ENCODE measurements at regions not wholly inside any gene's neighbourhood (a gene's known extent, or its start where the extent isn't known, plus 50 kb on each side); places are given as distances from the start of the nearest gene placed in this dataset.

DNA sequence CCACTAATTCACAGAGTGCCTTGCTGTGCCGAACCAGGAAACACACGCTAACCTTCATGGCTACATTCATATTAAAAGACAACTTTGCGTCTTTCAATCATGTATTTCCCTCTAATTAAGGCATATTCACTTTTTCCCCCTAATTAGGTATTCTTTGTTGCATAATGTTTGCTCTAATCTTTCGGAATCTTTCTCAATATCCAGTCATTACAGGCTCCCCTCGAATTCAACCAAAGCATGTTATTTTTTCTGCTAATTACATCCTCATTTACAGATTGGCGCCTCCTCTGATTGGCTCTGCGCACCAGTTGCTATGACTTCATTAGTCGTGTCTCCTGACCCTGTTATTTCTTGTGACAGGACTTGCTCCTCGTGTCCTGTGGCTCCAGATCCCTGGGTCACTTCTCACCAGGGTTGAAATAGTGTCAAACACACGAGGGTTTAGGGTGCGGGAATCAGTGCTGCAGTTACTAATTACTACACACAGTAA is 226.7 kb upstream of the TSHZ3 start:
- H3K9me2 ChIP-seq (ENCODE audit: insufficient read depth, low read length): no peaks in the 10 kb centered on the region
- no peak overlapping the region for H3K4me2 ChIP-seq (ENCODE audit: low read length)
- no peak overlapping the region for H3K4me3 ChIP-seq (ENCODE audit: low read depth, low read length, poor library complexity, severe bottlenecking)
- TF ChIP-seq, protein P1, sequence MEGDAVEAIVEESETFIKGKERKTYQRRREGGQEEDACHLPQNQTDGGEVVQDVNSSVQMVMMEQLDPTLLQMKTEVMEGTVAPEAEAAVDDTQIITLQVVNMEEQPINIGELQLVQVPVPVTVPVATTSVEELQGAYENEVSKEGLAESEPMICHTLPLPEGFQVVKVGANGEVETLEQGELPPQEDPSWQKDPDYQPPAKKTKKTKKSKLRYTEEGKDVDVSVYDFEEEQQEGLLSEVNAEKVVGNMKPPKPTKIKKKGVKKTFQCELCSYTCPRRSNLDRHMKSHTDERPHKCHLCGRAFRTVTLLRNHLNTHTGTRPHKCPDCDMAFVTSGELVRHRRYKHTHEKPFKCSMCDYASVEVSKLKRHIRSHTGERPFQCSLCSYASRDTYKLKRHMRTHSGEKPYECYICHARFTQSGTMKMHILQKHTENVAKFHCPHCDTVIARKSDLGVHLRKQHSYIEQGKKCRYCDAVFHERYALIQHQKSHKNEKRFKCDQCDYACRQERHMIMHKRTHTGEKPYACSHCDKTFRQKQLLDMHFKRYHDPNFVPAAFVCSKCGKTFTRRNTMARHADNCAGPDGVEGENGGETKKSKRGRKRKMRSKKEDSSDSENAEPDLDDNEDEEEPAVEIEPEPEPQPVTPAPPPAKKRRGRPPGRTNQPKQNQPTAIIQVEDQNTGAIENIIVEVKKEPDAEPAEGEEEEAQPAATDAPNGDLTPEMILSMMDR (conservative IDR thresholded peaks at IDR 0.05; ENCODE audit: low read length): no peak
- no peak for TF ChIP-seq EZH2phosphoT487 (IDR thresholded peaks at IDR 0.05; ENCODE audit: borderline replicate concordance, low read depth, low read length)
- DNase-seq (ENCODE audit: low spot score): no peak
- no TSS peak for BruUV-seq (replicated peaks)
- ChIA-PET POLR2A (interaction anchor here (0.7 kb wide), 1 partner anchor 251 kb away, joined by 3 read pairs; no protein-coding TSS in a partner anchor), CTCF (ENCODE audit: unreplicated experiment) (no interaction called here)
- H3K4me1 ChIP-seq (ENCODE audit: insufficient read depth, low read length, poor library complexity, severe bottlenecking): no peaks in the 10 kb centered on the region
- no peak overlapping the region for H2AFZ ChIP-seq (ENCODE audit: low read length)
- intact Hi-C loops (cut with micrococcal nuclease; ENCODE audit: unreplicated experiment): no loop called here
- H3K79me2 ChIP-seq (ENCODE audit: insufficient read depth, low read depth, low read length): no peaks in the 10 kb centered on the region
- no peaks in the 10 kb centered on the region for H3K36me3 ChIP-seq (ENCODE audit: insufficient read depth, low read length)
- H3K9me3 ChIP-seq (ENCODE audit: low read length): no peaks in the 10 kb centered on the region
- H3K27ac ChIP-seq (ENCODE audit: low read depth, low read length, poor library complexity, severe bottlenecking): no peak overlapping the region
- no peaks in the 10 kb centered on the region for H4K20me1 ChIP-seq (ENCODE audit: insufficient read depth, low read length)

GRCh38 chr19:31578326-31578725 is 229.1 kb upstream of the TSHZ3 start:
- BruUV-seq (replicated peaks): no TSS peak
- no peak for TF ChIP-seq EZH2phosphoT487 (IDR thresholded peaks at IDR 0.05; ENCODE audit: borderline replicate concordance, low read depth, low read length)
- TF ChIP-seq, protein P1 (conservative IDR thresholded peaks at IDR 0.05; ENCODE audit: low read length): no peak
- Histone ChIP-seq H3K4me1 (ENCODE audit: insufficient read depth, low read length, poor library complexity, severe bottlenecking) (no peaks in the 10 kb centered on the region), H4K20me1 (ENCODE audit: insufficient read depth, low read length) (no peaks in the 10 kb centered on the region), H3K27ac (ENCODE audit: low read depth, low read length, poor library complexity, severe bottlenecking) (no peak overlapping the region), H2AFZ (ENCODE audit: low read length) (no peak overlapping the region), H3K79me2 (ENCODE audit: insufficient read depth, low read depth, low read length) (no peaks in the 10 kb centered on the region), H3K4me3 (ENCODE audit: low read depth, low read length, poor library complexity, severe bottlenecking) (no peak overlapping the region), H3K9me3 (ENCODE audit: low read length) (no peaks in the 10 kb centered on the region), H3K4me2 (ENCODE audit: low read length) (no peak overlapping the region), H3K9me2 (ENCODE audit: insufficient read depth, low read length) (no peaks in the 10 kb centered on the region), H3K36me3 (ENCODE audit: insufficient read depth, low read length) (no peaks in the 10 kb centered on the region)
- intact Hi-C loops (cut with micrococcal nuclease; ENCODE audit: unreplicated experiment): no loop called here
- POLR2A ChIA-PET: no interaction called here
- CTCF ChIA-PET (ENCODE audit: unreplicated experiment): no interaction called here
- no peak for DNase-seq (ENCODE audit: low spot score)

- intact Hi-C loops (cut with micrococcal nuclease; ENCODE audit: unreplicated experiment): no loop called here
- Histone ChIP-seq H3K9me2 (ENCODE audit: insufficient read depth, low read length) (no peaks in the 10 kb centered on the region), H4K20me1 (ENCODE audit: insufficient read depth, low read length) (no peaks in the 10 kb centered on the region; the same call in 1 of the 2 replicates), H3K4me2 (ENCODE audit: low read length) (no peak overlapping the region), H2AFZ (ENCODE audit: low read length) (no peak overlapping the region), H3K36me3 (ENCODE audit: insufficient read depth, low read length) (no peaks in the 10 kb centered on the region), H3K27ac (ENCODE audit: low read depth, low read length, poor library complexity, severe bottlenecking) (no peak overlapping the region), H3K4me3 (ENCODE audit: low read depth, low read length, poor library complexity, severe bottlenecking) (no peak overlapping the region), H3K79me2 (ENCODE audit: insufficient read depth, low read depth, low read length) (no peaks in the 10 kb centered on the region), H3K4me1 (ENCODE audit: insufficient read depth, low read length, poor library complexity, severe bottlenecking) (no peaks in the 10 kb centered on the region), H3K9me3 (ENCODE audit: low read length) (no peaks in the 10 kb centered on the region)
- BruUV-seq (replicated peaks): no TSS peak
- CTCF ChIA-PET (ENCODE audit: unreplicated experiment): no interaction called here
- TF ChIP-seq, protein P1 (conservative IDR thresholded peaks at IDR 0.05; ENCODE audit: low read length): no peak
- TF ChIP-seq EZH2phosphoT487 (IDR thresholded peaks at IDR 0.05; ENCODE audit: borderline replicate concordance, low read depth, low read length): no peak
- POLR2A ChIA-PET: no interaction called here
- DNase-seq (ENCODE audit: low spot score): no peak
Measured at GRCh38 chr19:31583148-31583547, 233.9 kb upstream of the TSHZ3 start.
